Activated naive CD4-positive, alpha-beta T cell treated with Interleukin-2 at 50 U/mL for 16 hours (primary cell): ENCODE measurements at regions not wholly inside any gene's neighbourhood (a gene's known extent, or its start where the extent isn't known, plus 50 kb on each side); places are given as distances from the start of the nearest gene placed in this dataset.

Experiments
- DNase-seq: peaks from one replicate; pipeline ENCODE4 v3.0.0-alpha.2; 2020

DNA sequence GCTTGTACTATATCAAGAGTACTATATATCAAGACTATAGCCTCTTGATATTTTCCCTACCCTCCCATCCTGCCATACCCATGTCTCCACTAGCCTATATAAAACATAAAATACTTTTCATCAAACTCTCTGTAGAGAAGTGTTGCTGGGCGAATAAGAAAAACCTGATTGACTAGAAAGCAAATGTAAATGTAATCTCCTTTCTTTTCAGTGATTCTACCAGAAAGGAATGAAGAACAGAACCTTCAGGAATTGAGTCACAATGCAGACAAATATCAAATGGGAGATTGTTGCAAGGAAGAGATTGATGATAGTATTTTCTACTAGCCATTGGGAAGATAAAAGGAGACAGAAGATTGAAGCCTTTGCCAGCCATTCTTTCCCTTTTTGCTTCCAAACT lies 89.2 kb downstream of the KCNRG start:
- DNase-seq: no peak

DNA sequence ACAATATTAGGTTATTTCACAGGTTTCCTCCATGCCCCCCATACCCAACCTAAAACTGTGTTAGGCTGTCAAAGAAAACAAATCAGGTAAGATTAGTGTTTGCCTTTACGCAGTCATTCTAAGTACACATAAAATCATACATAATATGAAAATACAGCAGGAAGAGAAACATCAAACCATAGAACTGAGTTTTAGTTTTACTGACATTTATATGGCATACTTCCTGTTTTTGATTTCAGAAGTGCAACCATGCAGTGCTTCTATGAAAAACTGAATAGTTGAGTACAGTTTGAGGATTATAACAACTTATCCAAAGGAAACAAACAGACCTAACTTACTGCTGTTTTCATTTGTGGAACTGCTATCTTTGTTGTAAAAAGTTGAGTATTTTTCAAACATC lies 91.3 kb downstream of the KCNRG start:
- DNase-seq: no peak

DNA sequence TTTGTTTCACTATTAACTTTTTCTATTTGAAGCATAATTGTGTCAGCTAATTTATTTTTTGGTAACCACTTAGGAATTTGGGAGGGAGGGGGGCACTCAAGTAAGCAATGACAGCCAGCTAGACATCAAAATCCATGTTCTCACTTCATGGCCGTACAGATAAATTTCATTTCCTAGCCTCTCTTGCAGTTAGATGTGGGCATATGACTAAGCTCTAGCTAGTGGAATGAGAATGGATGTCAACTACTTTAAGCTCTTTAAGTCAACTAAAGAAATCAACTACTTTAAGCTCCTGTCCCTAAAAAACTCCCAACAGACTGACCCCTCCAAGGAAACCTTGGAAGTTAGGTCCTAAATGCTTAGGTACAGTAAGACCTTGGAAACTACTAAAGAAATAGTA lies 92.0 kb downstream of the KCNRG start:
- DNase-seq: no peak

DNA sequence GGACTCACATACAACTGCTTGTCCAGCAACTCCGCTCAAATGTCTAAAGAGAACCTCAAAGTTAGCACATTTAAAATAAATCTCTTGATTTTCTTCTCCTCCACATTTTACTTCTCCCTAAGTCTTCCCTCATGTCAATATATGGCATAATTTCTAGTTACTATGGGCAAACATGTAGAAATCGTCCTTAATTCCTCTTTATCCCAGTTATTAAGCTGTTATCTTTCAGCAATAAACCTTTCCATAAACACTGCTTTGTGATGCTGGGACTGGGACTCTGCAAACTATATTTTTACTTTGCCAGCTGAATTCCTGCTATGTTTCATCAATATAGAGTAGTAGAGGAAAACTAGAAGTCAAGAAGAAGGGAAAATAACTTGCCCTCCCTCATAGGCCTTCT lies 99.7 kb downstream of the KCNRG start:
- no peak for DNase-seq

DNA sequence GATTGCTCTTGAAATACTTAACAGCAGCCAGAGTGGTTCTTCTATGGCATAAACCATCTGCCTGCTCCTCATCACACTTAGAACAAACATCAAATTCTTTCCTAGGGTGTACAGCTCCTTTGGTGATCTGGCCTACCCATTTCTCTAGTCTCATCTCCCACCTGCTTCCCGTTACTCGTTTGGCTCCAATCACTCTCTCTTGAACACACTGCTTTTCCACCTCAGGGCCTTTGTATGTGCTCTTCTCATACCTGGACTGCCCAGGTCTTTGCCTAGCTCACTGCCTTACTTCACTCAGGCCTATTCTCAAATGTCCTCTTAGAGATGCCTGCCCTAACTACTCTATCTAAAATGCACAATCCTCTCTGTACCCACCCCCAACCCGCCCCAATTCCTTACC lies 100.5 kb downstream of the KCNRG start:
- DNase-seq: no peak

DNA sequence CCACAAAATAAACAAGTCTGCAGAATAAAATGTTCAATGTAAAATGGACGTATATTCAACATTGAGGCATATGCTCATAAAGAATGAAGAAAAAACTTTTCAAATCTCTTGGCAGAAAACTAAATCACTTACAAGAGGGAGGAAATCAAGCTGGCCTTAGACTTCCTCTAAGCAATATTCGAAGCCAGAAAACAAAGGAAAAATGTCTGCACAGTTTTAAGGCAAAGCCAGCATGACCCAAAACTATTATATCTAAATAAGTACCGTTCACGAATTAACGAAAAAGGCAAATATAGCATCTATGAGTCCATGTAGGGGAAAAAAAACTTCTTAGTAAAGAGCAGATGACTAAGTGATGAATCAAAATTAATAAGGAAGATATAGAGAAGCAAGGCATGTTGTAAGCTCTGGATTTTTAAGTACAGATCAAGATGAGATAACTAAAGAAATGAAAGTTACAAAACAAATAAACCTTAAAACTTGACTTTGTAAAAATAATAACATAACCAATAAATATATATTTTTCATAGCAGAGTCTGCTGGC lies 101.3 kb downstream of the KCNRG start:
- DNase-seq: no peak

DNA sequence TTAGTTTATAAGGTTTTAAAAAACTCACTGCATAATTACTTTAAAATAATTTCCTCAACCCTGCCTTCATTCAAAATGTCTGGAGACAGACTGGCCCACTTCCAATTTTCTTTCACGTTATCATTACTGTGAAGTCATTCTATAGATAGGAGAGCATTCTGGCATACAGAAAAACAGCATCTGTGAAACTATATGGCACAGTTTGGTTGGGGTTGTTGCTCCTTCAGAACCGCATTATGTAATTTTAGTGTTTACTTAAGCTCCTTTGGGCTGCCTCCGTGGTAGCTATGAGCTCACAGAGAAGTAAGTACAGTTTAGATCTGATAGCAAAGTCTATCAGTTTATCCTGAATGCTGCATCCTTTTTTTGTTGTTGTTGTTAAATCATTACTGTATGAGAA lies 104.3 kb downstream of the KCNRG start:
- no peak for DNase-seq

DNA sequence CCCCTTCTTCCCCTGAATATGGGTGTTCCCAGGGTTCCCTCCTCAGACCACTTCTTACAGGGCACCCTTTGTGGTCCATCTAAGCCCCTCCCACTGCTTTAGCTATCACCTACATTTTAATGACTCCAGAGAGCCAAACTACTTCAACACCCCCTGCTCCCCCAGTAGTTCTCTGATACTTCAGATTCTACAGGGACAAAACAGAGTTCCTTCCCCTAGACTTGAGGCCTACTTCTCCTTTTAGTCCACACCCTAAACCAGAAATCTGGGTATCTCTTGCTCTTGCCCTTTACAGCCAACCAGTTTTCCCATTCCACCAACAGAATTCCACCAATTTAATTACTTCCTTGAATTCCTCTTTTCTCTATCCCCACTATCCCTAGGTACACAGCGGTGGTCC lies 107.2 kb downstream of the KCNRG start:
- DNase-seq: no peak

DNA sequence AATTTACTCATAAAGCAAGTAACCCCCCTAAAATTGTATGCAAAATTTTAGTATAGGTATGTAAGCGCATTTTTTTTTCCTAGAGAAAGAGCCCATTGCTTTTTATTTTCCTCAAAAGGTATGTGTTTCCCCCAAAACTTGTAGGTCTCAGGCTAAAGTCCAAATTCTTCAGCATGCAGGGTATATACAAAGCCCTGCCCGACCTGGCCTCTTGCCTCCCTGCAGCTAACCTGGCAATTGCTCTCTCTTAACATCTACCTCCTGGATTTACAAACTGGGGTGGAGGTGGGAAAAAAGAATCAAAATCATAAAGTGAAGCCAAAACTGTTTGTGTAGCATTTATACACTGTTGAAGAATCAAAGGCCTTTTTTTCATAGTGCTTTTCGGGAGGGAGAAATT lies 107.8 kb downstream of the KCNRG start:
- no peak for DNase-seq

DNA sequence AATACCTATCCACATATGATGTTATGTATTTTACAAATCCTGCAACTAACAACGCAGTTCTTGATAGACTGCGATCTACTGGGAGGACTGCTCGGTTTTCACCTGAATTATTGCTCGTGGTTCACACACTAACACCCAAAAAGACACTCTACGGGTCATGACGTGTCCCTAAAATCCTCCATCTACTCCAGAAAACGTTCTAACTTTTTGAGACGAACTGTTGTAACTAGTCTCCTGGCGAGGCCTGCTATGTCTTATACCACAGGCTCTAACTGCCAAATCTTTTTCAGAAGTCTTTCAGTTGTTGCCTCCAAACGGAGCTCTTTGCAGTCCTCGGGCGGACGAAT lies 108.2 kb downstream of the KCNRG start:
- DNase-seq: no peak

DNA sequence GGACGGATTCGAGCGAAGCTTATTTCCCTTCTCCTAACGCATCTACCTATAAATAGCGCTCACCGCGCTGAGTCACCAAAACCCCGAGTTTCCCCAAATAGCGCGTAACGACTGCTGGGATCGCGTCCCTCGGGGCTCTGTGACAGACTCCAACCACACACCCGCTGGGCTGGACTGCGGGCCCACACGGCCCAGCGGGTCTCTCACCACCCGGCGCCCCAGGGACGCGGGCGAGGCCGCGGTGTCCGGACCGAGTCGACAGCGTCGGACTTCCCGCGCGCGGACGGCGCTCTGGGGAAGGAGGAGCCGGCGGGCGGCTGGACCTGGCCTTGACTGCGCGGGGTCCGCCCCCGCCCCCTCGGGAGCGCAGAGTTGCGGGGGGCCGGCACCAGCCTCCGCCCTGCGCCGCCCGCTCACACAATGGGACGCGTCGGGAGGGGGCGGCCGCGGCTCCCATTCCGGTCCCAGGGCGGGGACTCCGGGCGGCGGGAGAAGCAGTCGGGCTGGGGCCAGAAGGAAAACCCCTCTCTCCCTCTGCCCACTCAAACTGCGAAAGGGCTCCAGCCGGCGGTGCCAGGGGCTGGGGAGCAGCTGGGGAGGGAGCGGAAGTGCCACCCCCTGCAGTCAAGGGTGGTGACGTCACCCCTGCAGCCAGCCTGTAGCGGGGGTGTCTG lies 108.8 kb downstream of the KCNRG start:
- peak; percentile 78 for DNase-seq

DNA sequence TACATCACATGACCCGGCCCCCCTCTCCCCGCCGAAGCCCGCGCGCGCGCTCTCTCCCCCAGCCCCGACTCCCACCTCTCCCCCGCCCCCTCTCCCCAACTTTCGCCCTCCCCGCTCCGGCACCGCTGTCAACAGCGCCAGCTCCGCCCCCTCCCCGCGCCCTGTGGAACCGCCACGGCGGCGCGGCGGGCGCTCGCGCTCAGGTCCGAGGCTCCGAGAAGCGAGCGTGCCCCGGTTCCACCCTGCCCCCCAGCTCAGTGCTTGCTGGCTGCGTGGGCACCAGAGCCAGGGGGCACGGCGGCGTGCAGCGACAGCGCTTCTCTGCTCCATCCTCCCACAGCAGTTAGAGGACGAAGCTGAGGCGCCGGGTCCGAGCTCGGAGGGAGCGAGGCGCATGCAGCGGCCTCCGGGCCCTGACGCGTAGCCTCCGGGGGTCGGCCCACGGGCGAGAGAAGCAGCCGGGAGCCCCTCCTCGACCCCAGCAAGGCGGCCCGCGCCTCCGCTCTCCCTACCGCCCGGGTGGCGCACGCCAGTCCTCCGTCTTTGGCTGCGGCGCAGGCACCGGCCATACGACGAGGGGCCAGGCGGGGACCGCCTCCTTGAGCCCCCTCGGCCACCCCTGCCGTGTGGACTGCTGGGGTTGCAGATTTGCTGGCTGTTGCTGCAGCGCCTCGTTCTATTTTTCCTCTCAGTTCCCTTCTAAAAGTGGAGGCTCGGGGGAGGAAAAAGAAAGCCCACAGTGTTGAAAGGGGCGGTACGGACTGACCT lies 109.5 kb downstream of the KCNRG start:
- peak; percentile 92 for DNase-seq

DNA sequence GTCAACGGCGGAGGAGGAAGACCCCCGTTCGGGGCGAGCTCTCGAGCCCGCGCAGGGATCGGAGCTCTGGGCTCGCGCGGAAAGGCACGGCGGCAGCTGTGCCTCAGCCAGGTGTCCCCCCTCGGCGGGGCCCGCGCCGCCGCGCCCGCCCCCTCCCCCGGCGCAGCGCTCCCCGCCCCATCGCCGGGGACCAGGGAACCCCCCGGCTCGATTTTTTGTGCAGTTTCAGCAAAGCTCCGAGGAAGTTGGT lies 110.0 kb downstream of the KCNRG start:
- DNase-seq: no peak

DNA sequence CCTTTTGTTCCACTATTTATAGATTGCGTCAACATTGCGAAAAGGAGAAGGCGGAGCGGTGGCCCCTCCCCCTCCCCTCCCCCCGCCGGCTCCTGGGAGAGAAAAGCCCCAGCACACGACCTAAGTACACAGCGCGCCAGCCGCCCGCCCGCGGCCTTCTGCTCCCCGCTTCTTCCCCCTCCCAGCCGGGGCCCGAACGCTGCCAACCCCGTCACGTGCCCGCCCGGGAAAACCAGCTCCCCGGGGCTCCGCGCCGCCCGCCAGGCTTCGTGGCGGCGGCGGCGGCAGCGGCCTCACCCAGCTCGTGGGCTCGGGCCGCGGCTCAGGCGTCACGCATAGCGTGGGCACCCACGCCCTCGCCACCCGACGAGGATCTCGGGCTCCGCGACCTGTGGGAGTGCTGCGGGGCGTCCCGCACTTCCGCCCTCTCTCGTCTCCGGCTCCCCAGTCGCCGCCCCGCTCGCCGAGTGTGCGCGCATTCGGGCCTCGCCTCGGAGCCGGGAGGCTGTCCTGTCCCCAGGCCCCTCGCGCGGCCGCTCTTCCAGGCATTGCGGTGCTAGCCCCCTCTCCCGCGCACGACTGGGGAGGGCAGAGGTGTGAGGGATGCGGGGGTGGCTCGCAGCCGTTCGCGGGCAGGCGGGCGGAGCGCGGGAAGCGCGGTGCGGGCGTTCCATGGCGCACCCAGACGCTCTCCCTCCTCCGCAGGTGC lies 110.5 kb downstream of the KCNRG start:
- DNase-seq: peak; percentile 88

DNA sequence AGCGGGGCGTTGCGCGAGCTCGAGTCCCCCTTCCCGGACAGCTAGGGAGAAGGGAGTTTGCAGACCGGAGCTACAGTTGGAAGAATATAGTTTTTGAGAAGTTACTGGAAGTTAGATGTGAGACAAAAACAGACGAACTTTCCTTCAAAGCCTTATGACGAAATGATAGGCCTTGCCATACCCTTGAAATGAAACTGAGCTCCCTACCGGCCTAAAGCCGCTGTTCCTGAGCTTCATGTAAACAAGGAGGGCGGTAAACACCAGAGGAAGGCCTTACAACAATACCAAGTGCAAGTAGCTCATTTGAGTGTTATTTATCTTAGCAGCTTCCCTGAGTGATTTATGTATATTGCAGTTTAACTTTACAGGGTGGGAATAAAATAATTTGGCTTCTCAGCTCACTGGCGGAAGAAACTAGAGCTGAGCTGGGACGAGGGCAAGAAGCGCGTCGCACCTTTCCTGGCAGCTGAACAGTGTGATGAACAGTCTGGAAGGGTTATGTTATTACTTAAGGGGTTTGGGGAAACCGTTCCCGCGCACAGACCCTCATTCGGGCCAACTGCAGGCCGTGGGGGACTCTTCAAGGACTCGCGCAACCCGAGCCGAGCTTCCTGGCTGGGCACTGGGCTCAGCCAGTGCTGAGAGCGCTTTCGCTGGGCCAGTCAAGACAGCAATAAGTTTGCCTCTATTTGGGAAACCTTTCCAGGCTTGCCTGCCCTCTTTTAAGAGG lies 111.2 kb downstream of the KCNRG start:
- no peak for DNase-seq

DNA sequence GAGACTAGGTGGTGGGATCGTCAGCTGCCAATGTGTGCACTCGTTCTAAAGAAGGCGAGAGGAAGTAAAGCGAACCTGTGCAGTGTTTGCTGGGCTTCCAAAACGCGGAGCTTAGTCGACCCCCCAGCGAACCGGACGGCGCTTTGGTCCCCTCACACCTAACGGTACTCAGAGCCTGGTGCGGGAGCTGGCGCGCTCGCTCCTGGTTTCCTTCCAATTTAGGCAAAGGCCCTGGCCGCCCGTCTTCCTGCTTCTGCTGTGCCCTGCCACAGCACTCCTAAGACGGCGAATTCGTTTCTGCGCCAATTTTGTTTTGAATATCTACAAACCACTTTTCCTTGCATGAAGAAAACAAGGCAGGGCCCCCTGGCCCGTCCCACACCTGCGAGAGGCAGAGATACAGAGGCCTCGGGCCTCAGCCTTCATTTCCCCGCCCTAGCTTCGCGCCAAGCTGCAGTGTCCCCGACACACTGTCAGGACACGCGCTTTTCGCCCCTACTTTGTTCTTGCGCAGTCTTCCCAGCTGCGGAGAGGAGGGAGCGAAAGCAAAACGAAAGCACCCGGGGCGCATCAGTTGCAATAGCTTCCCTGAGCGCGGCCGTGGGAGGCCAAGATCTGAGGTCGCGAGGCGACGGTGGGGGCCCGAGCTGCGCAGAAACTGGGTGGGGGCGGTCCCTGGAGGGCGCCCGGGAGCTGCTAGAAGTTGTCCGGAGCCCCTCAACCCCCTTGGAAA lies 111.9 kb downstream of the KCNRG start:
- DNase-seq: peak; percentile 74

DNA sequence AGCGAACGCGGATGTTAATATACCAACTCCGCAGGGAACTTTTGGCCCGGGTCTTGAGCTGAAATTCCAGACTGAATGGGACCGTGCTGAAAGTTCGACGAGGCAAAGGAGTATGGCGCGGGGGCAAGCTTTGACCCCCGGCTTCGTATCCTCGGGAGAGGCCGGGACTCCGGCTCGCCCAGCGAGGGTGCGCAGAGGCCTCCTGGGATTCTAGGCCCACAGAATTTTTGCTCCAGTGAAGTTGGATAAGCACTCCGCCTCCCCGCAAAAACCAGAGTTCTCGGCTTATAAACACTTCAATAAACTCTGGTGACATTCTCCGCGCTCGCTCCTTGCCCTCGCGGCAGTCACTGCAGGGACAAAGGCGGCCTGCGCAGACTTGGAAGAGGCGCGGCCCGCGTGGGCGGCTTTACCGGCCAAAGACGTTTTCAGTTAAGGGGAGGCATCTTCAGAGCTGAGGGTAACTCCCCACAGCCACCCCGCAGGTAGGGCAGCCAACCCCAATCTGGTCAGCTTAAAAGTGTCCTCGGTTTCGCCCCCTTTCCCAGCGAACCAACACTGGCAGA lies 112.6 kb downstream of the KCNRG start:
- DNase-seq: no peak

DNA sequence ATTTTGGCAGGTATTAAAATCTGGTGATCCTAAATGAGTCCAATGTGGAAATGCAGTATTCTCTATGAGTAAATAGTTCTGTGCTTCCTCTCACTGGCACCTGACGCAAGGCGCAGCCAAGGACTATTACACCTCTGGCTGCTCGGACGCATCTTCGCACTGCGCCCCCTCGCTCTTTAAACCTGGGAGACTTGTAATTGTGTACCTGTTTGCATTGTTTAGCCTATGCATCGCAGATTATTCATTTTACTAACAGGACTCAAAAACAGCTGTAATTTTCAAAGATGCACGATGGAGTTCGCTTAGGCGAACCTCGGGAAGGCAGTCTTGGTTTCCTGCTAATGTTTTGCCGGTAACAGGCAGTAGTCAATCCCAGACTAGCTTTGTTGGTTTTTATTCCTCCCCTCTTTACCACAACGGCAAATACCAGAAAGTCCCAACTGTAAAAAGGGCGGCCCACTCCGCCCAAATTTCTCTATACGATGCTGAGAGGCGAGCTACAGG lies 113.2 kb downstream of the KCNRG start:
- DNase-seq: peak; percentile 52

DNA sequence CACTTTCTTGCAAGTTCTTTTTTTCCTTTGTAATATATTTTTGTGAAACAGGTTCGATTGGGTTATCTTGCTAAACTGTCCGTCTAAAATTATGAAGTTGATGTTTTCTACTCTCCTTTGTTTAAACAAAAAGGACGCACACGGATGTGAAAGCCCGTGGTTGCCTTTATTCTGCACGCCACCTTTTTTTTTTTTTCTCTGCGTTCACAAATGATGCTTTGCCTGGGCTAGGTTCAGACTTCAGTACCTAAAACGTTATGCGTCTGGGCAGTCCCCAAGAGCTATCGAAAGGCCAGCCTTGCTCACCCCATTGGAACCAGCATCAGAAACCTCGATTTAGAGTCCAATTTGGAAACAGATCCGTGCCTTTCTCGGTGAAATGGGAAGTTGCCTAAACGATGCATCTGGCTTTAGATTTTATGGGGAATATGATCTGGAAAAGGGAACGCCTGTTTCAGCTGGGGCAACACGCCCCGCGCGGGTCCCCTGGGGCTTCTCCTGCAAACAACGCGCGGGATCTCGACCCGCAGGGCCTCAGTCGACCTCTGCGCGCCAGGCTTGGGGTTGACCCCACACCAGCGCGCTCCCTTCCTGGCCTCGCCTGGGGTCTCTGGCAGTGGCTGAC lies 113.9 kb downstream of the KCNRG start:
- DNase-seq: peak; percentile 25

DNA sequence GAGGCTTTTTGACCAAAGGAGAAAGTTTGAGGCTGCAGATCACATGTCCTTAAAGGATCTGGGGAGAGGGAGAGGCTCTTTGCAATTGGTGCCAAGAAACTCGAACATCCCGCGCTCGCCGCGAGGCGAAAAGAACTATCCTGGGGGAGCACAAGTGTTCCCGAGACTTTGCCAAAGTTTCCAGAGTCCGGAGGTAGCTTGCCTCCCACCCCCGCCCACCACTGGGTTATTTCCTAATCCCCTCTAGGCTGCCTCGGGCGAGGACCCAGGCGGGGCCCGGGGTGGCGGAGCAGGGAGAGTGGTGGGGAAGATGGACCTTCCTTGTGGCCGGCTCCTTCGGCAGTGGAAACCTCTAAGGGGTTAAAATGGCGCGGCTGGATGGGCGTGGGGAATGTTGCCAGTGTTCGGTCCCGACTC lies 114.5 kb downstream of the KCNRG start:
- DNase-seq: no peak

DNA sequence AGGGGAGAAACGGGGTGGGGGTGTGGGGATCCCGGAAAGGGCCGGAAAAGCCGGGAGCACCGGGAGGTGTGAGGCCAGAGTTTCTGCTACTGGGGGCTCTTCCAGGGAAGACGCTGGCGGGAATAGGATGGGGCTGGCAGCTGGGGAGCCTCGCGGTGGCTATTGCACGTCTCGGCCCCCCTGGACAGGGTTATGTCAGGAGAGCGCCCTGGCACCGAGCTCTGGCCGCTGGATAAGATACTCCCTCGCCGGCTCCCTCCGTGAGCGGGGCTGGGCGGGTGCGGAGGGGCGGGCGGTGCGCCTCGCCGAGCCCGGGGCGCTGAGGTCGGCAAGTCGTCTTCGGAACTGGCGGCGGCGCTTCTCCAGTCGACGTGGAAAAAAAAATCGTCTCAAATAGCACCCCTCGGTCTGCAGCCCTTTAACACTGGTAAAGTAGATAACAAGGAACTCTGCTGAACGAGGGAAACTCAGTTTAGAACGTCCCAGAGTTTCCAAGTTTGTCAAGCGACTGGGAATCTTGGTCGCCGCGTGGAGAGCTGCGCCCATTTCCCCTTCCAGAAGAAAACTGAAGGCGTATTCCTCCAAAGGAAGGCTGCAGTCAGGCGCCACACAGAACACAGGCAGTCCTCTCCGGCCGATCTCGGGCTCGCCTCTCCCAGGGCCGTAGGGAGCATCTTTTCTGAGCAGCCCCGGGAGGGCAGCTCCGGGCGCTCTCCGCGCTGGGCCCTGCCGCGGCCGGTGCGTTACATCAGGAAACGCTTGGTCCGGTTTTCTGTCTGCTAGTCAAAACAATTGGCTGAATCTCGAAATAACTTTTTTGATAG lies 115.1 kb downstream of the KCNRG start:
- DNase-seq: peak; percentile 41
